GM12878 (cell line): ENCODE measurements at regions not wholly inside any gene's neighbourhood (a gene's known extent, or its start where the extent isn't known, plus 50 kb on each side); places are given as distances from the start of the nearest gene placed in this dataset.

Experiments used
- ATAC-seq: fragments of 200-7000 bp; cut with Tn5 transposase; 3 replicates; pipeline ENCODE4 v1.9.1; 2020; ENCODE audit warnings: mild to moderate bottlenecking, moderate library complexity
- BruUV-seq: library from RNA; stranded (reverse); fragments of 400-500 nt; replicated peaks from 2 replicates; lab custom pipeline; 2021; lab: Mats Ljungman, UMichigan
- CTCF ChIA-PET: fragments of 300-600 bp; sonication (Branson Sonifier 250); formaldehyde crosslinking; extraction: SDS; loops from one replicate; lab custom pipeline; 2021; ENCODE audit warnings: inconsistent platforms; lab: Yijun Ruan, JAX
- POLR2A ChIA-PET: fragments of 350-600 bp; formaldehyde crosslinking; extraction: SDS; loops from one replicate; lab custom pipeline; 2021; ENCODE audit warnings: inconsistent platforms; lab: Charles Lee
- RAD21 ChIA-PET: fragments of 300-600 bp; sonication (Branson Sonifier 250); formaldehyde crosslinking; loops from one replicate; lab custom pipeline; 2023; ENCODE audit warnings: antibody characterized with exemption; ENCODE audit not compliant: unreplicated experiment; lab: Charles Lee
- SMC1A ChIA-PET: fragments of 300-600 bp; sonication (Branson Sonifier 250); formaldehyde crosslinking; loops from one replicate; lab custom pipeline; 2023; ENCODE audit not compliant: unreplicated experiment, uncharacterized antibody; lab: Charles Lee
- DNase-seq: peaks from one replicate; pipeline ENCODE4 v3.0.0-alpha.2; 2011; ENCODE audit warnings: low read depth, low spot score
- FAIRE-seq: peaks from 3 replicates; lab custom pipeline; 2011; peaks lifted over from hg19 to GRCh38; lab: Jason Lieb, UNC
- H2AFZ ChIP-seq: 2 replicates; pipeline ENCODE4 v1.6.0; 2011; ENCODE audit warnings: low read depth, low read length, control low read depth; ENCODE audit not compliant: control insufficient read depth
- H3K27ac ChIP-seq: 2 replicates; pipeline ENCODE4 v1.5.1; 2011; ENCODE audit warnings: control low read depth; ENCODE audit not compliant: control insufficient read depth, insufficient read depth
- H3K27me3 ChIP-seq, 2 experiments: replicated peaks in 1 of 2; 2 replicates each; pipeline versions ENCODE4 v1.6.0 to v1.6.1; 2011; ENCODE audit warnings: low read length in 1 of 2; ENCODE audit not compliant: control insufficient read depth in 2 of 2, insufficient read depth in 2 of 2
- H3K36me3 ChIP-seq, 2 experiments: 2 replicates each; pipeline ENCODE4 v1.5.1; 2011; ENCODE audit warnings: low read length in 1 of 2; ENCODE audit not compliant: control insufficient read depth in 2 of 2, insufficient read depth in 2 of 2
- H3K4me1 ChIP-seq: 2 replicates; pipeline ENCODE4 v1.6.1; 2011; ENCODE audit warnings: mild to moderate bottlenecking, low read length, moderate library complexity, mixed read lengths; ENCODE audit not compliant: control insufficient read depth, insufficient read depth
- H3K4me2 ChIP-seq: 2 replicates; pipeline ENCODE4 v1.6.0; 2011; ENCODE audit warnings: control low read depth; ENCODE audit not compliant: control insufficient read depth, insufficient read depth
- H3K4me3 ChIP-seq: fragments of 200-600 bp; sonication (generic); 2 replicates; pipeline ENCODE4 v1.5.1; 2016
- H3K79me2 ChIP-seq: 2 replicates; pipeline ENCODE4 v1.6.0; 2011; ENCODE audit warnings: low read length; ENCODE audit not compliant: control insufficient read depth, insufficient read depth
- H3K9ac ChIP-seq: 2 replicates; pipeline ENCODE4 v1.8.0; 2011; ENCODE audit warnings: low read length, control low read depth, mixed read lengths; ENCODE audit not compliant: control insufficient read depth, insufficient read depth
- H3K9me3 ChIP-seq: replicated peaks from 3 replicates; pipeline ENCODE4 v1.5.1; 2011; ENCODE audit warnings: mild to moderate bottlenecking, low read length; ENCODE audit not compliant: control insufficient read depth, insufficient read depth
- H4K20me1 ChIP-seq: 2 replicates; pipeline ENCODE4 v1.6.0; 2011; ENCODE audit not compliant: control insufficient read depth, insufficient read depth
- EZH2 ChIP-seq: IDR thresholded peaks from 2 replicates; pipeline ENCODE4 v1.6.1; 2012; ENCODE audit warnings: low read depth, mild to moderate bottlenecking, control low read depth, inconsistent platforms, low read length, borderline replicate concordance; ENCODE audit not compliant: control insufficient read depth
- GATAD2B ChIP-seq: fragments of 450-650 bp; conservative IDR thresholded peaks from 2 replicates; pipeline ENCODE4 v1.6.1; 2017; ENCODE audit warnings: low read depth, mild to moderate bottlenecking, moderate library complexity
- WGBS: methylation state at CpG from one replicate; pipeline ENCODE4 v1.1.6; 2016; ENCODE audit warnings: low lambda C conversion rate; ENCODE audit not compliant: insufficient replicate concordance, insufficient coverage; ENCODE audit errors: missing lambda C conversion rate; 5-methylcytosine and 5-hydroxymethylcytosine counted together
- in situ Hi-C: fragments of 300-500 bp; cut with MboI; formaldehyde crosslinking; loops from 9 replicates; pipeline ENCODE4 v1.14.3; 2018; ENCODE audit warnings: mixed read lengths
- intact Hi-C: fragments of 100-400 bp; cut with micrococcal nuclease; formaldehyde crosslinking; loops from one replicate; pipeline ENCODE4 v1.14.2; 2022; ENCODE audit not compliant: unreplicated experiment
- TF ChIP-seq, protein P1 (sequence below): fragments of 450-650 bp; IDR thresholded peaks from 2 replicates; pipeline ENCODE4 v1.6.1; 2017; ENCODE audit warnings: antibody characterized with exemption, mild to moderate bottlenecking, moderate library complexity
- TF ChIP-seq, protein P2 (sequence below): IDR thresholded peaks from 2 replicates; pipeline ENCODE4 v1.6.1; 2011; ENCODE audit warnings: mild to moderate bottlenecking, low read depth, low read length, moderate library complexity; ENCODE audit not compliant: insufficient replicate concordance
- TF ChIP-seq, protein P3 (sequence below): fragments of 450-650 bp; IDR thresholded peaks from 2 replicates; pipeline ENCODE4 v1.6.1; 2017; ENCODE audit warnings: mild to moderate bottlenecking, moderate library complexity

DNA sequence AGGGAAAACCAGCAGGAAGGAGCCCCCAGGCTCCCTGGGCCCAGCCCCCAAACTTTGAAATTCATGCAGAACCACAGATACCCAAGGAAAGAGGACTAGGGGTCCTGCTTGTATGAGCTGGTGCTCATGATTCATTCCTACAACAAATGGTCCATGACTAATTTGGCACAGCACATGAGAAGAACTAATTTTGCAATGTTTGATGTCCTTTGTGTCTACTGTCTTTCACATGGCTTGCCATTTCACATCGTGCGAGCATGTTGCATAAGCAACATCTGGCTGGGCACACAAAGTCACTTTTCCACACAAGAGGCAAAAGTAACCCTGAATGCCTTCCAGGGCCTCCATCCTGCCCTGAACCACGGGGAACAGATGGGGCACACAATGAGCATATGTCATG, 149.6 kb upstream of the APCDD1 start (continued):
- TF ChIP-seq, protein P1, sequence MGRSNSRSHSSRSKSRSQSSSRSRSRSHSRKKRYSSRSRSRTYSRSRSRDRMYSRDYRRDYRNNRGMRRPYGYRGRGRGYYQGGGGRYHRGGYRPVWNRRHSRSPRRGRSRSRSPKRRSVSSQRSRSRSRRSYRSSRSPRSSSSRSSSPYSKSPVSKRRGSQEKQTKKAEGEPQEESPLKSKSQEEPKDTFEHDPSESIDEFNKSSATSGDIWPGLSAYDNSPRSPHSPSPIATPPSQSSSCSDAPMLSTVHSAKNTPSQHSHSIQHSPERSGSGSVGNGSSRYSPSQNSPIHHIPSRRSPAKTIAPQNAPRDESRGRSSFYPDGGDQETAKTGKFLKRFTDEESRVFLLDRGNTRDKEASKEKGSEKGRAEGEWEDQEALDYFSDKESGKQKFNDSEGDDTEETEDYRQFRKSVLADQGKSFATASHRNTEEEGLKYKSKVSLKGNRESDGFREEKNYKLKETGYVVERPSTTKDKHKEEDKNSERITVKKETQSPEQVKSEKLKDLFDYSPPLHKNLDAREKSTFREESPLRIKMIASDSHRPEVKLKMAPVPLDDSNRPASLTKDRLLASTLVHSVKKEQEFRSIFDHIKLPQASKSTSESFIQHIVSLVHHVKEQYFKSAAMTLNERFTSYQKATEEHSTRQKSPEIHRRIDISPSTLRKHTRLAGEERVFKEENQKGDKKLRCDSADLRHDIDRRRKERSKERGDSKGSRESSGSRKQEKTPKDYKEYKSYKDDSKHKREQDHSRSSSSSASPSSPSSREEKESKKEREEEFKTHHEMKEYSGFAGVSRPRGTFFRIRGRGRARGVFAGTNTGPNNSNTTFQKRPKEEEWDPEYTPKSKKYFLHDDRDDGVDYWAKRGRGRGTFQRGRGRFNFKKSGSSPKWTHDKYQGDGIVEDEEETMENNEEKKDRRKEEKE: no peak
- TF ChIP-seq, protein P2, sequence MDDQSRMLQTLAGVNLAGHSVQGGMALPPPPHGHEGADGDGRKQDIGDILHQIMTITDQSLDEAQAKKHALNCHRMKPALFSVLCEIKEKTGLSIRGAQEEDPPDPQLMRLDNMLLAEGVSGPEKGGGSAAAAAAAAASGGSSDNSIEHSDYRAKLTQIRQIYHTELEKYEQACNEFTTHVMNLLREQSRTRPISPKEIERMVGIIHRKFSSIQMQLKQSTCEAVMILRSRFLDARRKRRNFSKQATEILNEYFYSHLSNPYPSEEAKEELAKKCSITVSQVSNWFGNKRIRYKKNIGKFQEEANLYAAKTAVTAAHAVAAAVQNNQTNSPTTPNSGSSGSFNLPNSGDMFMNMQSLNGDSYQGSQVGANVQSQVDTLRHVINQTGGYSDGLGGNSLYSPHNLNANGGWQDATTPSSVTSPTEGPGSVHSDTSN: no peak
- no peak for TF ChIP-seq EZH2

- H3K4me1 ChIP-seq: no peaks in the 10 kb centered on the region
- no peaks in the 10 kb centered on the region for H3K36me3 ChIP-seq
- H2AFZ ChIP-seq: no peak overlapping the region
- CTCF ChIA-PET: no interaction called here
- WGBS: 16% methylated on average over 2 of the region's 2 CpGs
- H3K9ac ChIP-seq: no peak overlapping the region
- no peak overlapping the region for H3K4me3 ChIP-seq
- no peak for ATAC-seq
- no peak overlapping the region for H3K4me2 ChIP-seq
- intact Hi-C loops: no loop called here
- H4K20me1 ChIP-seq: no peaks in the 10 kb centered on the region
- RAD21 ChIA-PET: no interaction called here
- no peaks in the 10 kb centered on the region for H3K27me3 ChIP-seq
- POLR2A ChIA-PET: no interaction called here
- no peaks in the 10 kb centered on the region for H3K9me3 ChIP-seq
- no peak overlapping the region for H3K27ac ChIP-seq
- TF ChIP-seq, protein P3, sequence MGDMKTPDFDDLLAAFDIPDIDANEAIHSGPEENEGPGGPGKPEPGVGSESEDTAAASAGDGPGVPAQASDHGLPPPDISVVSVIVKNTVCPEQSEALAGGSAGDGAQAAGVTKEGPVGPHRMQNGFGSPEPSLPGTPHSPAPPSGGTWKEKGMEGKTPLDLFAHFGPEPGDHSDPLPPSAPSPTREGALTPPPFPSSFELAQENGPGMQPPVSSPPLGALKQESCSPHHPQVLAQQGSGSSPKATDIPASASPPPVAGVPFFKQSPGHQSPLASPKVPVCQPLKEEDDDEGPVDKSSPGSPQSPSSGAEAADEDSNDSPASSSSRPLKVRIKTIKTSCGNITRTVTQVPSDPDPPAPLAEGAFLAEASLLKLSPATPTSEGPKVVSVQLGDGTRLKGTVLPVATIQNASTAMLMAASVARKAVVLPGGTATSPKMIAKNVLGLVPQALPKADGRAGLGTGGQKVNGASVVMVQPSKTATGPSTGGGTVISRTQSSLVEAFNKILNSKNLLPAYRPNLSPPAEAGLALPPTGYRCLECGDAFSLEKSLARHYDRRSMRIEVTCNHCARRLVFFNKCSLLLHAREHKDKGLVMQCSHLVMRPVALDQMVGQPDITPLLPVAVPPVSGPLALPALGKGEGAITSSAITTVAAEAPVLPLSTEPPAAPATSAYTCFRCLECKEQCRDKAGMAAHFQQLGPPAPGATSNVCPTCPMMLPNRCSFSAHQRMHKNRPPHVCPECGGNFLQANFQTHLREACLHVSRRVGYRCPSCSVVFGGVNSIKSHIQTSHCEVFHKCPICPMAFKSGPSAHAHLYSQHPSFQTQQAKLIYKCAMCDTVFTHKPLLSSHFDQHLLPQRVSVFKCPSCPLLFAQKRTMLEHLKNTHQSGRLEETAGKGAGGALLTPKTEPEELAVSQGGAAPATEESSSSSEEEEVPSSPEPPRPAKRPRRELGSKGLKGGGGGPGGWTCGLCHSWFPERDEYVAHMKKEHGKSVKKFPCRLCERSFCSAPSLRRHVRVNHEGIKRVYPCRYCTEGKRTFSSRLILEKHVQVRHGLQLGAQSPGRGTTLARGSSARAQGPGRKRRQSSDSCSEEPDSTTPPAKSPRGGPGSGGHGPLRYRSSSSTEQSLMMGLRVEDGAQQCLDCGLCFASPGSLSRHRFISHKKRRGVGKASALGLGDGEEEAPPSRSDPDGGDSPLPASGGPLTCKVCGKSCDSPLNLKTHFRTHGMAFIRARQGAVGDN: no peak
- TF ChIP-seq GATAD2B: no peak
- no peak for DNase-seq
- no peaks in the 10 kb centered on the region for H3K79me2 ChIP-seq
- in situ Hi-C loops: loop anchor here (5.0 to 25.0 kb wide), 2 partner anchors 49 to 1469 kb away; no protein-coding TSS in a partner anchor
- SMC1A ChIA-PET: no interaction called here
- no TSS peak for BruUV-seq
- FAIRE-seq: peak; percentile 61
These were observed 147.7 kb upstream of the APCDD1 start for GRCh38 chr18:10306779-10307178.
